Kidney tubule cell (primary cell): ENCODE measurements at regions not wholly inside any gene's neighbourhood (a gene's known extent, or its start where the extent isn't known, plus 50 kb on each side); places are given as distances from the start of the nearest gene placed in this dataset.

Source experiments
- DNase-seq: peaks from one replicate; pipeline ENCODE4 v3.0.0-alpha.2; 2018; ENCODE audit warnings: low spot score

GRCh38 chr2:199627417-199627816 lies 169.7 kb upstream of the SATB2 start:
- DNase-seq, result no peak

- peak; percentile 11 for DNase-seq
Observed at GRCh38 chr2:199624958-199625357, 167.2 kb upstream of the SATB2 start.

GRCh38 chr2:199612509-199613130 lies 154.9 kb upstream of the SATB2 start:
- no peak for DNase-seq

- DNase-seq, result no peak
Observed at GRCh38 chr2:199607914-199608313, 150.2 kb upstream of the SATB2 start.

GRCh38 chr2:199606193-199606780 lies 148.5 kb upstream of the SATB2 start:
- no peak for DNase-seq

GRCh38 chr2:199603721-199604291 lies 146.1 kb upstream of the SATB2 start:
- DNase-seq, result no peak

GRCh38 chr2:199602896-199603717 lies 145.4 kb upstream of the SATB2 start:
- DNase-seq, result no peak

GRCh38 chr2:199602271-199602895 lies 144.6 kb upstream of the SATB2 start:
- DNase-seq, result peak; percentile 17

- DNase-seq, result peak; percentile 42
Observed at GRCh38 chr2:199596549-199596948, 138.8 kb upstream of the SATB2 start.

- DNase-seq, result no peak
Observed at GRCh38 chr2:199594443-199594842, 136.7 kb upstream of the SATB2 start.

- no peak for DNase-seq
Observed at GRCh38 chr2:199591826-199592225, 134.1 kb upstream of the SATB2 start.

- no peak for DNase-seq
Observed at GRCh38 chr2:199590321-199591203, 132.8 kb upstream of the SATB2 start.

- no peak for DNase-seq
Observed at GRCh38 chr2:199589306-199589705, 131.6 kb upstream of the SATB2 start.

- no peak for DNase-seq
Observed at GRCh38 chr2:199588054-199588453, 130.3 kb upstream of the SATB2 start.

GRCh38 chr2:199586646-199587045 lies 128.9 kb upstream of the SATB2 start:
- no peak for DNase-seq

GRCh38 chr2:199583676-199584075 lies 125.9 kb upstream of the SATB2 start:
- no peak for DNase-seq

GRCh38 chr2:199581935-199582360 lies 124.2 kb upstream of the SATB2 start:
- no peak for DNase-seq

- DNase-seq, result no peak
Observed at GRCh38 chr2:199581408-199581807, 123.7 kb upstream of the SATB2 start.

GRCh38 chr2:199575416-199575815 lies 117.7 kb upstream of the SATB2 start:
- no peak for DNase-seq

GRCh38 chr2:199572571-199572970 lies 114.8 kb upstream of the SATB2 start:
- DNase-seq, result no peak

- DNase-seq, result no peak
Observed at GRCh38 chr2:199570934-199571333, 113.2 kb upstream of the SATB2 start.
